Keratinocyte (primary cell): ENCODE measurements at regions not wholly inside any gene's neighbourhood (a gene's known extent, or its start where the extent isn't known, plus 50 kb on each side); places are given as distances from the start of the nearest gene placed in this dataset.

Experiments used
- CTCF ChIP-seq, 3 experiments: IDR thresholded peaks in 1 of 3; conservative IDR thresholded peaks in 1 of 3; optimal IDR thresholded peaks in 1 of 3; 2 replicates in 2 of 3; 3 replicates in 1 of 3; pipeline versions ENCODE3 to v1.5.1; 2011; ENCODE audit warnings: low read length in 3 of 3, mild to moderate bottlenecking in 3 of 3, moderate library complexity in 2 of 3, control low read depth in 1 of 3, inconsistent platforms in 1 of 3; ENCODE audit not compliant: insufficient read depth in 2 of 3; ENCODE audit errors: extremely low read depth in 1 of 3
- EZH2 ChIP-seq: IDR thresholded peaks from one replicate; pipeline ENCODE4 v1.6.1; 2012; ENCODE audit warnings: inconsistent platforms, mild to moderate bottlenecking, low read length, moderate library complexity

DNA sequence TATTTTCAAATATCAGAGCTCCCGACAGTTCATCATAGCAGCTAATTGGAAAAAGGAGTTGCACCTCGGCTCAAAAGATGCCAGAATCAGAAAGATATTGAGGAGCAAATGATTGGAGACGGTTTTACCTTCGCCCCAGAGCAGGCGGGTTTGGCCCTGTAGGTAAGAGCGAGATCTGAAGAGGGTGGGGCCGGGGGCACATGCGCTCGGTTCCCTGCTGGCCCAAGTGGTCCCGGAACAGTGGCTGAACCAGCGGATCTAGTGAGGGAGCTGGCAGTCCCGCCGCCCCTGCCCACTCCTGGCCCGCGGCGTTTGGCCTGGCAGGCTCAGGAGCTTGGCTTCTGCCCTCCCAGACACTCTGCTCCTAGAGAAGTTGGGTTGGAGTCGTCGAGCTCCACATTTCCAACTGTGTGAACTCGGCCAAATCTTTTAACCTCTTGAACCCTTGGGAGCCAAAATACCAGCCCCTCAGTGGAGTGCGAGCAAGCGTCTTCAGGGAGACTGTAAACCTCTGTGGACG, 79.1 kb downstream of the RHCG start:
- TF ChIP-seq CTCF (optimal IDR thresholded peaks at IDR 0.05 in 1 of 3, IDR thresholded peaks at IDR 0.05 in 1 of 3, conservative IDR thresholded peaks at IDR 0.05 in 1 of 3; ENCODE audit: extremely low read depth in 1 of 3, insufficient read depth in 2 of 3, low read length in 3 of 3) (no peak), EZH2 (peak; percentile 13)
